Lung (tissue), 11 donors: ENCODE measurements at regions not wholly inside any gene's neighbourhood (a gene's known extent, or its start where the extent isn't known, plus 50 kb on each side); places are given as distances from the start of the nearest gene placed in this dataset.
A peak's percentile ranks its signal among the peaks of the same experiment; 100 is the strongest.

Experiments
- ATAC-seq: fragments of 200-7000 bp; cut with Tn5 transposase; one replicate; pipeline ENCODE4 v1.9.1; 2020; ENCODE audit warnings: moderate number of reproducible peaks; ENCODE audit not compliant: insufficient read depth, low FRiP score
- DNase-seq, 3 donors: peaks; one replicate each; pipeline ENCODE4 v3.0.0-alpha.2; 2013 to 2017
- H3K27ac ChIP-seq, 2 donors: one replicate each; pipeline ENCODE4 v1.5.1; 2013; ENCODE audit warnings: mild to moderate bottlenecking in 2 of 2, moderate library complexity in 2 of 2, control low read depth in 1 of 2, inconsistent platforms in 1 of 2, low read depth in 1 of 2, low read length in 1 of 2
- H3K27me3 ChIP-seq, 3 donors: one replicate each; pipeline ENCODE4 v1.5.1; 2013; ENCODE audit warnings: low read length in 2 of 3; ENCODE audit not compliant: control insufficient read depth in 3 of 3, insufficient read depth in 3 of 3
- H3K36me3 ChIP-seq, 4 donors: one replicate each; pipeline ENCODE4 v1.5.1; 2013; ENCODE audit warnings: low read length in 4 of 4, mild to moderate bottlenecking in 1 of 4, moderate library complexity in 1 of 4; ENCODE audit not compliant: control insufficient read depth in 4 of 4, insufficient read depth in 4 of 4
- H3K4me1 ChIP-seq, 5 donors: one replicate each; pipeline ENCODE4 v1.5.1; 2013; ENCODE audit warnings: low read length in 5 of 5, mild to moderate bottlenecking in 2 of 5, moderate library complexity in 1 of 5; ENCODE audit not compliant: control insufficient read depth in 5 of 5, insufficient read depth in 5 of 5
- H3K4me3 ChIP-seq: one replicate; pipeline ENCODE4 v1.5.1; 2013; ENCODE audit warnings: mild to moderate bottlenecking, control low read depth, moderate library complexity
- H3K9ac ChIP-seq, 2 donors: one replicate each; pipeline ENCODE4 v1.5.1; 2013; ENCODE audit warnings: low read length in 2 of 2, control low read depth in 1 of 2; ENCODE audit not compliant: insufficient read depth in 1 of 2
- H3K9me3 ChIP-seq, 4 donors: one replicate each; pipeline ENCODE4 v1.5.1; 2013; ENCODE audit warnings: low read length in 3 of 4, mild to moderate bottlenecking in 1 of 4, moderate library complexity in 1 of 4; ENCODE audit not compliant: control insufficient read depth in 4 of 4, insufficient read depth in 3 of 4
- CTCF ChIP-seq: IDR thresholded peaks from 2 replicates; pipeline ENCODE4 v1.5.1; 2012; ENCODE audit warnings: mild to moderate bottlenecking; ENCODE audit errors: control extremely low read depth, extremely low read depth
- WGBS, 2 donors: extraction: QIAGEN DNeasy Blood & Tissue Kit; methylation state at CpG; one replicate each; pipeline ENCODE4 v1.1.7; 2013; 5-methylcytosine and 5-hydroxymethylcytosine counted together
- donor health status: control.
- donor health status: control.
- donor health status: Bipolar disorder and iron deficiency.
- donor health status: healthy.
- donor health status: DM: yes; HTN: yes; CAD: no.

DNA sequence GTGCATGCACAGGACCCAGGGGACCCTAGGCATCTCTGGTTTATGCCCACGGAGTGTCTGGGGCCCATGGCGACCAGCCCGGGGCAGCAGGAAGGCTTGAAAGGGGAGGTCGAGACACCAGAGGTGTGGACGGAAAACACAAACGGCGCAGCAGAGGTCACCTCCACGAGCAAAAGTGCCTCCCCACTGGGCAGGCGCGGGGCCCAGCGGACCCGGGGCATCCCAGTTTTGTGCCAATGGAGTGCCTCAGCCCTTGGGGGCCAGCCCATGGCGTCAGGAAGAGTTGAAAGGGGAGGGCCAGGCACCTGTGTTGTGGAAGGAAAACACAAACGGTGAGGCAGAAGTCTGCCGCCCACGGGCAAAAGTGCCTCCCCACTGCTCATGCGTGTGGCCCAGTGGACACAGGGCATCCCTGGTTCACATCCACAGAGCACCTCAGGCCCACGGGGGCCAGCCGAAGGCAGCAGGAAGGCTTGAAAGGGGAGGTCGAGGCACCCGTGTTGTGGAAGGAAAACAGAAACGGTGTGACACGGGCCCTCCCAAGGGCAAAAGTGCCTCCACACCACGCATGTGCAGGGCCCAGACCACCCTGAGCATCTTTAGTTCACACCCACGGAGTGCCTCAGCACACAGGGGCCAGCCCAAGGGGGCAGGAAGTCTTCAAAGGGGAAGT is 378.8 kb downstream of the ALG10 start:
- WGBS, 2 donors: 66 to 70% methylated on average over 25 of the region's 25 CpGs
- H3K4me3 ChIP-seq: no peak overlapping the region
- DNase-seq (peak in 1 of 3 donors; percentile 6), ATAC-seq (no peak)
- H3K27ac ChIP-seq: no peak overlapping the region
- H3K4me1 ChIP-seq: no peaks in the 10 kb centered on the region
- H3K9me3 ChIP-seq: peaks cover 0 to 97% (median 0%) of the 10 kb centered on the region in 4 donors
- no peak overlapping the region for H3K9ac ChIP-seq
- TF ChIP-seq CTCF: no peak
- H3K36me3 ChIP-seq: no peaks in the 10 kb centered on the region
- H3K27me3 ChIP-seq: no peaks in the 10 kb centered on the region

DNA sequence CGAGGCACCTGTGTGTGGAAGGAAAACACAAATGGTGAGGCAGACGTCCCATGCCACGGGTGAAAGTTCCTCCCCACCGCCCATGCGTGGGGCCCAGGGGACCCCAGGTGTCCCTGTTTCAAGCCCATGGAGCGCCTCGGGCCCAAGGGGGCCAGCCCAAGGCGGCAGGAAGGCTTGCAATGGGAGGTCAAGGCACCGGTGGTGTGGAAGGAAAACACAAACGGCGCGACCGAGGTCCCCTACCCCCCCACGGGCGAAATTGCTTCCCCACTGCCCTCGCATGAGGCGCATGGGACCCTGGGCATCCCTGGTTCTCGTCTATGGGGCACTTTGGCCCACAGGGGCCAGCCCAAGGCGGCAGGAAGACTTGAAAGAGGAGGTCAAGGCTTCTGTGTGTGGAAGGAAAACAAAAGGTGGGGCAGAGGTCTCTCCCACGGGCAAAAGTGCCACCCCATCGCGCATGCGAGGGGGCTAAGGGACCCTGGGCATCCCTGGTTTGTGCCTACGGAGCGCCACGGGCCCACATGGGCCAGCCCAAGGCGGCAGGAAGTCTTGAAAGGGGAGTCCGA is 379.4 kb downstream of the ALG10 start:
- H3K9me3 ChIP-seq: peaks cover 0 to 97% (median 0%) of the 10 kb centered on the region in 4 donors
- 52 to 55% methylated on average over 28 of the region's 28 CpGs for WGBS, 2 donors
- ATAC-seq: no peak

GRCh38 chr12:34402228-34402898 is 380.1 kb downstream of the ALG10 start:
- no peak for TF ChIP-seq CTCF
- H3K4me3 ChIP-seq: no peak overlapping the region
- H3K9me3 ChIP-seq: peaks cover 0 to 96% (median 0%) of the 10 kb centered on the region in 4 donors
- no peaks in the 10 kb centered on the region for H3K36me3 ChIP-seq
- WGBS, 2 donors: 67 to 74% methylated on average over 30 of the region's 30 CpGs
- H3K9ac ChIP-seq: no peak overlapping the region
- no peaks in the 10 kb centered on the region for H3K27me3 ChIP-seq
- H3K27ac ChIP-seq: no peak overlapping the region
- DNase-seq (peak in 1 of 3 donors; percentile 8), ATAC-seq (no peak)
- no peaks in the 10 kb centered on the region for H3K4me1 ChIP-seq

More for the DNA sequence above, 379.4 kb downstream of the ALG10 start:
- DNase-seq: peak in 1 of 3 donors; percentile 5
- no peak overlapping the region for H3K27ac ChIP-seq
- H3K36me3 ChIP-seq: no peaks in the 10 kb centered on the region
- no peaks in the 10 kb centered on the region for H3K4me1 ChIP-seq
- no peak overlapping the region for H3K9ac ChIP-seq
- TF ChIP-seq CTCF: no peak
- H3K27me3 ChIP-seq: no peaks in the 10 kb centered on the region
- no peak overlapping the region for H3K4me3 ChIP-seq
